OCI-LY3 (cell line): ENCODE measurements at regions not wholly inside any gene's neighbourhood (a gene's known extent, or its start where the extent isn't known, plus 50 kb on each side); places are given as distances from the start of the nearest gene placed in this dataset.

Experiments used
- CTCF ChIP-seq: fragments of 200-600, 300-600 bp; sonication (generic); IDR thresholded peaks from 2 replicates; pipeline ENCODE4 v1.5.1; 2014; ENCODE audit warnings: antibody characterized with exemption, low read length, low read depth
- EZH2phosphoT487 ChIP-seq: fragments of 200-600 bp; shearing (Covaris generic); IDR thresholded peaks from 2 replicates; pipeline ENCODE4 v1.6.1; 2018; ENCODE audit warnings: antibody characterized with exemption, mixed run types, low read depth

- TF ChIP-seq CTCF (no peak), EZH2phosphoT487 (no peak)
These were observed 308.8 kb downstream of the CBLN4 start for GRCh38 chr20:55696520-55696919.
